ENCODE measurements at regions not wholly inside any gene's neighbourhood (a gene's known extent, or its start where the extent isn't known, plus 50 kb on each side); places are given as distances from the start of the nearest gene placed in this dataset.

GRCh38 chr10:83607959-83608745 lies 531.2 kb upstream of the GHITM start:
- Histone ChIP-seq H2AFZ (ENCODE audit: control insufficient read depth, low read length) (no peak overlapping the region), H3K4me2 (ENCODE audit: control insufficient read depth, extremely low read depth, insufficient read depth, low read depth, low read length) (no peak overlapping the region), H3K36me3 (ENCODE audit: control insufficient read depth in 2 of 2, extremely low read depth in 1 of 2, insufficient read depth in 2 of 2, low read length in 2 of 2) (no peaks in the 10 kb centered on the region), H3K4me1 (ENCODE audit: control insufficient read depth, extremely low read depth, insufficient read depth, low read length) (no peaks in the 10 kb centered on the region), H3K27me3 (ENCODE audit: control insufficient read depth, extremely low read depth, insufficient read depth, low read length) (no peaks in the 10 kb centered on the region), H3K9me1 (ENCODE audit: control insufficient read depth, extremely low read depth, insufficient read depth, low read length) (no peaks in the 10 kb centered on the region), H3K79me2 (ENCODE audit: control insufficient read depth, insufficient read depth, low read length) (no peaks in the 10 kb centered on the region), H4K20me1 (ENCODE audit: control insufficient read depth, extremely low read depth, insufficient read depth, low read length) (no peaks in the 10 kb centered on the region), H3K27ac (ENCODE audit: control insufficient read depth, insufficient read depth, low read length) (no peak overlapping the region), H3K9me3 (ENCODE audit: control insufficient read depth, low read depth, low read length) (no peaks in the 10 kb centered on the region), H3K9ac (ENCODE audit: control insufficient read depth, extremely low read depth, insufficient read depth, low read length) (no peak overlapping the region), H3K4me3 (ENCODE audit: control insufficient read depth in 2 of 3, extremely low read depth in 1 of 3, insufficient read depth in 2 of 3, low read depth in 1 of 3, low read length in 3 of 3) (no peak overlapping the region)
- no peak for TF ChIP-seq EZH2 (IDR thresholded peaks at IDR 0.05; ENCODE audit: low read length)
- TF ChIP-seq, protein P1, sequence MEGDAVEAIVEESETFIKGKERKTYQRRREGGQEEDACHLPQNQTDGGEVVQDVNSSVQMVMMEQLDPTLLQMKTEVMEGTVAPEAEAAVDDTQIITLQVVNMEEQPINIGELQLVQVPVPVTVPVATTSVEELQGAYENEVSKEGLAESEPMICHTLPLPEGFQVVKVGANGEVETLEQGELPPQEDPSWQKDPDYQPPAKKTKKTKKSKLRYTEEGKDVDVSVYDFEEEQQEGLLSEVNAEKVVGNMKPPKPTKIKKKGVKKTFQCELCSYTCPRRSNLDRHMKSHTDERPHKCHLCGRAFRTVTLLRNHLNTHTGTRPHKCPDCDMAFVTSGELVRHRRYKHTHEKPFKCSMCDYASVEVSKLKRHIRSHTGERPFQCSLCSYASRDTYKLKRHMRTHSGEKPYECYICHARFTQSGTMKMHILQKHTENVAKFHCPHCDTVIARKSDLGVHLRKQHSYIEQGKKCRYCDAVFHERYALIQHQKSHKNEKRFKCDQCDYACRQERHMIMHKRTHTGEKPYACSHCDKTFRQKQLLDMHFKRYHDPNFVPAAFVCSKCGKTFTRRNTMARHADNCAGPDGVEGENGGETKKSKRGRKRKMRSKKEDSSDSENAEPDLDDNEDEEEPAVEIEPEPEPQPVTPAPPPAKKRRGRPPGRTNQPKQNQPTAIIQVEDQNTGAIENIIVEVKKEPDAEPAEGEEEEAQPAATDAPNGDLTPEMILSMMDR (optimal IDR thresholded peaks at IDR 0.05 in 1 of 3, IDR thresholded peaks at IDR 0.05 in 1 of 3, conservative IDR thresholded peaks at IDR 0.05 in 1 of 3; ENCODE audit: extremely low read depth in 1 of 3, insufficient read depth in 2 of 3, low read length in 3 of 3): no peak
- DNase-seq (ENCODE audit: low read depth, low spot score): no peak
- FAIRE-seq: no peak
- dilution Hi-C loops (cut with MboI; ENCODE audit: extremely low pct_ligation_motif_present, low sequenced_read_pairs): no loop called here

GRCh38 chr10:83612050-83612449 lies 527.3 kb upstream of the GHITM start:
- FAIRE-seq (no peak), DNase-seq (ENCODE audit: low read depth, low spot score) (no peak)
- H3K27me3 ChIP-seq (ENCODE audit: control insufficient read depth, extremely low read depth, insufficient read depth, low read length): no peaks in the 10 kb centered on the region
- H2AFZ ChIP-seq (ENCODE audit: control insufficient read depth, low read length): no peak overlapping the region
- no peak overlapping the region for H3K9ac ChIP-seq (ENCODE audit: control insufficient read depth, extremely low read depth, insufficient read depth, low read length)
- dilution Hi-C loops (cut with MboI; ENCODE audit: extremely low pct_ligation_motif_present, low sequenced_read_pairs): no loop called here
- H3K4me2 ChIP-seq (ENCODE audit: control insufficient read depth, extremely low read depth, insufficient read depth, low read depth, low read length): no peak overlapping the region
- no peak overlapping the region for H3K4me3 ChIP-seq (ENCODE audit: control insufficient read depth in 2 of 3, extremely low read depth in 1 of 3, insufficient read depth in 2 of 3, low read depth in 1 of 3, low read length in 3 of 3)
- TF ChIP-seq EZH2 (IDR thresholded peaks at IDR 0.05; ENCODE audit: low read length): no peak
- TF ChIP-seq, protein P1 (optimal IDR thresholded peaks at IDR 0.05 in 1 of 3, IDR thresholded peaks at IDR 0.05 in 1 of 3, conservative IDR thresholded peaks at IDR 0.05 in 1 of 3; ENCODE audit: extremely low read depth in 1 of 3, insufficient read depth in 2 of 3, low read length in 3 of 3): no peak
- H4K20me1 ChIP-seq (ENCODE audit: control insufficient read depth, extremely low read depth, insufficient read depth, low read length): no peaks in the 10 kb centered on the region
- no peaks in the 10 kb centered on the region for H3K4me1 ChIP-seq (ENCODE audit: control insufficient read depth, extremely low read depth, insufficient read depth, low read length)
- H3K9me3 ChIP-seq (ENCODE audit: control insufficient read depth, low read depth, low read length): no peaks in the 10 kb centered on the region
- no peak overlapping the region for H3K27ac ChIP-seq (ENCODE audit: control insufficient read depth, insufficient read depth, low read length)
- no peaks in the 10 kb centered on the region for H3K36me3 ChIP-seq (ENCODE audit: control insufficient read depth in 2 of 2, extremely low read depth in 1 of 2, insufficient read depth in 2 of 2, low read length in 2 of 2)
- H3K9me1 ChIP-seq (ENCODE audit: control insufficient read depth, extremely low read depth, insufficient read depth, low read length): no peaks in the 10 kb centered on the region
- no peaks in the 10 kb centered on the region for H3K79me2 ChIP-seq (ENCODE audit: control insufficient read depth, insufficient read depth, low read length)

All from keratinocyte (primary cell).